ENCODE measurements at regions not wholly inside any gene's neighbourhood (a gene's known extent, or its start where the extent isn't known, plus 50 kb on each side); places are given as distances from the start of the nearest gene placed in this dataset.

GRCh38 chr2:20110876-20111275 is 59.4 kb upstream of the LAPTM4A start:
- Histone ChIP-seq H4K20me1 (ENCODE audit: insufficient read depth) (no peaks in the 10 kb centered on the region), H3K4me2 (ENCODE audit: low read length) (no peak overlapping the region), H3K4me1 (ENCODE audit: control insufficient read depth in 1 of 2, insufficient read depth in 2 of 2, low read length in 2 of 2) (no peaks in the 10 kb centered on the region; a peak in 1 of 4 replicates), H3K27ac (ENCODE audit: low read depth, low read length) (no peak overlapping the region), H3K79me2 (ENCODE audit: insufficient read depth, low read length) (no peaks in the 10 kb centered on the region), H3K9me3 (ENCODE audit: control insufficient read depth in 1 of 2, insufficient read depth in 1 of 2, low read depth in 1 of 2, low read length in 2 of 2) (no peaks in the 10 kb centered on the region), H2AFZ (ENCODE audit: low read depth, low read length, poor library complexity, severe bottlenecking) (no peak overlapping the region), H3K9ac (ENCODE audit: low read length) (no peak overlapping the region), H3K4me3 (replicated peaks in 1 of 2; ENCODE audit: low read depth in 1 of 2, low read length in 2 of 2) (no peak overlapping the region), H3K9me2 (ENCODE audit: insufficient read depth) (no peaks in the 10 kb centered on the region), H3K36me3 (ENCODE audit: control insufficient read depth in 1 of 2, insufficient read depth in 2 of 2, low read length in 2 of 2) (no peaks in the 10 kb centered on the region), H3K27me3 (ENCODE audit: insufficient read depth, low read length) (no peaks in the 10 kb centered on the region)
- DNase-seq (ENCODE audit: low read depth, low spot score) = no peak
- intact Hi-C loops (cut with micrococcal nuclease) = no loop called here
- no peak for ATAC-seq
- ChIA-PET RAD21 (ENCODE audit: low non-redundant PET in 1 of 2, low total read pairs in 2 of 2, uncharacterized antibody in 2 of 2, unreplicated experiment in 2 of 2) (no interaction called here), CTCF (no interaction called here), POLR2A (no interaction called here)
- no peak for TF ChIP-seq ZFX (IDR thresholded peaks at IDR 0.05)
- no peak for TF ChIP-seq CTCF (IDR thresholded peaks at IDR 0.05 in 2 of 3, conservative IDR thresholded peaks at IDR 0.05 in 1 of 3; ENCODE audit: borderline replicate concordance in 1 of 3, insufficient read depth in 1 of 3, low read depth in 2 of 3, low read length in 2 of 3)
- TF ChIP-seq EGR1 (IDR thresholded peaks at IDR 0.05; ENCODE audit: low read depth) = no peak
- no peak for TF ChIP-seq ZBTB33 (IDR thresholded peaks at IDR 0.05; ENCODE audit: extremely low read depth, insufficient replicate concordance, low read length)
- TF ChIP-seq JUND (IDR thresholded peaks at IDR 0.05) = no peak
- TF ChIP-seq CBX3 (IDR thresholded peaks at IDR 0.05; ENCODE audit: low read depth) = no peak
- no peak for TF ChIP-seq RAD21 (IDR thresholded peaks at IDR 0.05; ENCODE audit: low read depth)
- no peak for TF ChIP-seq POLR2A (IDR thresholded peaks at IDR 0.05; ENCODE audit: borderline replicate concordance, extremely low read depth, insufficient read depth, insufficient read length)
- no TSS peak for BruUV-seq (replicated peaks)
